Neural cell (in vitro differentiated cells): ENCODE measurements at regions not wholly inside any gene's neighbourhood (a gene's known extent, or its start where the extent isn't known, plus 50 kb on each side); places are given as distances from the start of the nearest gene placed in this dataset.
"Not testable (repeated sequence)": the region's sequence is repeated elsewhere in the genome, so short reads cannot be mapped to it uniquely, and the experiment has no call there.

Experiments used
- EZH2 ChIP-seq: fragments of 200-600, 300-800 bp; shearing (Covaris generic), sonication (generic); IDR thresholded peaks from 2 replicates; pipeline ENCODE4 v1.6.1; 2014; ENCODE audit warnings: antibody characterized with exemption, low read length, borderline replicate concordance, mild to moderate bottlenecking; ENCODE audit not compliant: insufficient read depth, poor library complexity, severe bottlenecking
- TF ChIP-seq, protein P1 (sequence below): fragments of 450-650 bp; IDR thresholded peaks from 2 replicates; pipeline ENCODE4 v1.5.1; 2014; ENCODE audit warnings: antibody characterized with exemption, mild to moderate bottlenecking, moderate library complexity; ENCODE audit not compliant: poor library complexity, severe bottlenecking

DNA sequence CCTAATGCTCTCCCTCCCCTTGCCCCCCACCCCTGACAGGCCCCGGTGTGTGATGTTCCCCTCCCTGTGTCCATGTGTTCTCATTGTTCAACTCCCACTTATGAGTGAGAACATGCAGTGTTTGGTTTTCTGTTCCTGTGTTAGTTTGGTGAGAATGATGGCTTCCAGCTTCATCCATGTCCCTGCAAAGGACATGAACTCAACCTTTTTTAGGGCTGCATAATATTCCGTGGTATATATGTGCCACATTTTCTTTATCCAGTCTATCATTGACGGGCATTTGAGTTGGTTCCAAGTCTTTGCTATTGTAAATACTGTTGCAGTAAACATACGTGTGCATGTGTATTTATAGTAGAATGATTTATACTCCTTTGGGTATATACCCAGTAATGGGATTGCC lies 69.5 kb downstream of the HINT1 start:
- TF ChIP-seq, protein P1, sequence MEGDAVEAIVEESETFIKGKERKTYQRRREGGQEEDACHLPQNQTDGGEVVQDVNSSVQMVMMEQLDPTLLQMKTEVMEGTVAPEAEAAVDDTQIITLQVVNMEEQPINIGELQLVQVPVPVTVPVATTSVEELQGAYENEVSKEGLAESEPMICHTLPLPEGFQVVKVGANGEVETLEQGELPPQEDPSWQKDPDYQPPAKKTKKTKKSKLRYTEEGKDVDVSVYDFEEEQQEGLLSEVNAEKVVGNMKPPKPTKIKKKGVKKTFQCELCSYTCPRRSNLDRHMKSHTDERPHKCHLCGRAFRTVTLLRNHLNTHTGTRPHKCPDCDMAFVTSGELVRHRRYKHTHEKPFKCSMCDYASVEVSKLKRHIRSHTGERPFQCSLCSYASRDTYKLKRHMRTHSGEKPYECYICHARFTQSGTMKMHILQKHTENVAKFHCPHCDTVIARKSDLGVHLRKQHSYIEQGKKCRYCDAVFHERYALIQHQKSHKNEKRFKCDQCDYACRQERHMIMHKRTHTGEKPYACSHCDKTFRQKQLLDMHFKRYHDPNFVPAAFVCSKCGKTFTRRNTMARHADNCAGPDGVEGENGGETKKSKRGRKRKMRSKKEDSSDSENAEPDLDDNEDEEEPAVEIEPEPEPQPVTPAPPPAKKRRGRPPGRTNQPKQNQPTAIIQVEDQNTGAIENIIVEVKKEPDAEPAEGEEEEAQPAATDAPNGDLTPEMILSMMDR: not testable (repeated sequence)
- not testable (repeated sequence) for TF ChIP-seq EZH2
